B cell (primary cell): ENCODE measurements at regions not wholly inside any gene's neighbourhood (a gene's known extent, or its start where the extent isn't known, plus 50 kb on each side); places are given as distances from the start of the nearest gene placed in this dataset.

Source experiments
- ATAC-seq: fragments of 200-7000 bp; cut with Tn5 transposase; one replicate; pipeline ENCODE4 v1.10.0; 2021; ENCODE audit warnings: low read depth, mild to moderate bottlenecking, moderate number of reproducible peaks, moderate library complexity
- CTCF ChIA-PET: fragments of 350-600 bp; sonication (Branson Sonifier 250); formaldehyde crosslinking; loops from one replicate; lab custom pipeline; 2021; ENCODE audit warnings: antibody characterized with exemption, inconsistent platforms; lab: Charles Lee
- POLR2A ChIA-PET: fragments of 350-600 bp; sonication (Branson Sonifier 250); formaldehyde crosslinking; loops from one replicate; lab custom pipeline; 2021; ENCODE audit warnings: antibody characterized with exemption; lab: Charles Lee
- DNase-seq: peaks from one replicate; pipeline ENCODE4 v3.0.0; 2013
- H2AFZ ChIP-seq: 2 replicates; pipeline ENCODE4 v1.6.1; 2012; ENCODE audit warnings: mild to moderate bottlenecking, low read depth, low read length; ENCODE audit not compliant: insufficient read depth, poor library complexity, severe bottlenecking
- H3K27ac ChIP-seq, 2 donors: 1 replicate in 1 of 2; 2 replicates in 1 of 2; pipeline ENCODE4 v1.5.1; 2012 to 2013; ENCODE audit warnings: low read length in 2 of 2, mild to moderate bottlenecking in 2 of 2, moderate library complexity in 1 of 2
- H3K27me3 ChIP-seq, 4 experiments: fragments of 200-600 bp in 1 of 4; sonication (generic) in 1 of 4; replicated peaks in 1 of 4; 1 replicate in 2 of 4; 2 replicates in 2 of 4; pipeline versions ENCODE4 v1.6.1 to v1.7.0; 2013 to 2016; ENCODE audit warnings: low read length in 3 of 4, mild to moderate bottlenecking in 2 of 4, mixed read lengths in 1 of 4, moderate library complexity in 1 of 4; ENCODE audit not compliant: insufficient read depth in 4 of 4, control insufficient read depth in 3 of 4; ENCODE audit errors: control extremely low read depth in 1 of 4
- H3K36me3 ChIP-seq, 2 experiments: replicated peaks in 1 of 2; 1 replicate in 1 of 2; 2 replicates in 1 of 2; pipeline versions ENCODE4 v1.6.1 to v1.7.1; 2013; ENCODE audit warnings: low read length in 1 of 2; ENCODE audit not compliant: insufficient read depth in 2 of 2, control insufficient read depth in 1 of 2; ENCODE audit errors: control extremely low read depth in 1 of 2, extremely low read depth in 1 of 2
- H3K4me1 ChIP-seq, 2 donors: fragments of 200-600 bp in 1 of 2; sonication (generic) in 1 of 2; 1 replicate in 1 of 2; 2 replicates in 1 of 2; pipeline versions ENCODE4 v1.5.1 to v1.6.1; 2013 to 2017; ENCODE audit warnings: low read length in 2 of 2; ENCODE audit not compliant: control insufficient read depth in 2 of 2, insufficient read depth in 2 of 2
- H3K4me2 ChIP-seq: replicated peaks from 2 replicates; pipeline ENCODE3; 2012; ENCODE audit warnings: mild to moderate bottlenecking, low read depth, low read length; ENCODE audit not compliant: poor library complexity, severe bottlenecking
- H3K4me3 ChIP-seq, 5 experiments: fragments of 200-600 bp in 1 of 5; sonication (generic) in 1 of 5; 1 replicate in 3 of 5; 2 replicates in 2 of 5; pipeline versions ENCODE4 v1.5.1 to v1.7.0; 2011 to 2016; ENCODE audit warnings: low read length in 4 of 5, mild to moderate bottlenecking in 4 of 5, low read depth in 2 of 5, control low read depth in 1 of 5, moderate library complexity in 1 of 5; ENCODE audit not compliant: insufficient read depth in 1 of 5; ENCODE audit errors: control extremely low read depth in 1 of 5, extremely low read depth in 1 of 5
- H3K79me2 ChIP-seq: fragments of 200-600 bp; sonication (generic); one replicate; pipeline ENCODE4 v1.6.0; 2016; ENCODE audit warnings: low read length; ENCODE audit not compliant: control insufficient read depth, insufficient read depth
- H3K9ac ChIP-seq: fragments of 200-600 bp; sonication (generic); 2 replicates; pipeline ENCODE4 v1.6.1; 2017; ENCODE audit warnings: mild to moderate bottlenecking, low read length, moderate library complexity
- H3K9me3 ChIP-seq, 3 donors: one replicate each; pipeline versions ENCODE4 v1.6.1 to v1.7.1; 2013; ENCODE audit warnings: low read length in 2 of 3; ENCODE audit not compliant: control insufficient read depth in 2 of 3, insufficient read depth in 1 of 3; ENCODE audit errors: control extremely low read depth in 1 of 3
- H4K20me1 ChIP-seq: 2 replicates; pipeline ENCODE4 v1.6.0; 2012; ENCODE audit warnings: mild to moderate bottlenecking, low read length; ENCODE audit not compliant: insufficient read depth, control insufficient read depth, poor library complexity, severe bottlenecking
- H3K27ac Mint-ChIP-seq: one replicate; pipeline ENCODE4 v1.8.0; 2021; ENCODE audit warnings: mixed read lengths
- H3K27me3 Mint-ChIP-seq: one replicate; pipeline ENCODE4 v1.8.0; 2021; ENCODE audit warnings: mixed read lengths
- H3K4me1 Mint-ChIP-seq: one replicate; pipeline ENCODE4 v1.8.0; 2021; ENCODE audit warnings: mixed read lengths
- H3K4me3 Mint-ChIP-seq: one replicate; pipeline ENCODE4 v1.8.0; 2021; ENCODE audit warnings: mixed read lengths
- H3K9me3 Mint-ChIP-seq: one replicate; pipeline ENCODE4 v1.8.0; 2022; ENCODE audit warnings: mixed read lengths; ENCODE audit not compliant: insufficient read depth
- CTCF ChIP-seq: fragments of 200-600 bp; IDR thresholded peaks from one replicate; pipeline ENCODE4 v1.8.0; 2022; ENCODE audit warnings: antibody characterized with exemption, mild to moderate bottlenecking
- EZH2 ChIP-seq: IDR thresholded peaks from 2 replicates; pipeline ENCODE4 v1.6.1; 2012; ENCODE audit warnings: borderline replicate concordance, low read depth, mild to moderate bottlenecking, moderate library complexity, low read length; ENCODE audit not compliant: insufficient read depth, poor library complexity, severe bottlenecking
- WGBS: methylation state at CpG from one replicate; pipeline ENCODE4 v1.1.5; 2013; ENCODE audit warnings: missing lambda C conversion rate; ENCODE audit not compliant: insufficient coverage; 5-methylcytosine and 5-hydroxymethylcytosine counted together
- intact Hi-C: fragments of 100-400 bp; cut with micrococcal nuclease; formaldehyde crosslinking; loops from one replicate; pipeline ENCODE4 v1.10.0; 2022

- POLR2A ChIA-PET = no interaction called here
- ATAC-seq = no peak
- no peak overlapping the region for H3K4me3 ChIP-seq
Measured at GRCh38 chr1:165039996-165040395, 316.5 kb downstream of the LMX1A start.

DNA sequence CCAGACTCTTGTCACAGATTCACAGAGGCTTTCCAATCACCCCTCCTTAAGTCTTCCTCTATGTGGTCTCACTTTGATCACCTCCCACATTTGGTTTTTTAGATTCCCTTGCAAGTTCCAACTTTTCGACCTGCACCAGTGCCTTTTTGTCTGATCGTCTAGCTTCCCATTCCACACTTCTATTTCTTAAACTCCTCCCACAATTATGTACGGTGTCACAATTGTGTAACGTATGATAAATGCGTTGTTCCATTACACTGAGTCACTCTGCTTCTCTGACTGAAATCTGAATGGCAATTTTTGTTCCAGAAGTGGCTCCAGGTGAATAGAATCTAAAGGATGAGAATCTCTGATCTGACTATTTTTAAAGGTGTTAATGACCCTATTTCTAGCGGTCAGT lies 320.1 kb downstream of the LMX1A start:
- Histone ChIP-seq H3K79me2 (no peaks in the 10 kb centered on the region), H3K27ac (no peak overlapping the region), H4K20me1 (no peaks in the 10 kb centered on the region), H2AFZ (no peak overlapping the region), H3K4me1 (no peaks in the 10 kb centered on the region), H3K27me3 (no peaks in the 10 kb centered on the region), H3K9me3 (no peaks in the 10 kb centered on the region), H3K9ac (no peak overlapping the region), H3K4me2 (no peak overlapping the region), H3K36me3 (no peaks in the 10 kb centered on the region), H3K4me3 (no peak overlapping the region)
- Mint-ChIP-seq H3K27me3 (no peaks in the 10 kb centered on the region), H3K4me3 (no peak overlapping the region), H3K4me1 (no peaks in the 10 kb centered on the region), H3K9me3 (no peaks in the 10 kb centered on the region), H3K27ac (no peak overlapping the region)
- ATAC-seq (no peak), DNase-seq (no peak)
- intact Hi-C loops = no loop called here
- WGBS = 95% methylated on average over 5 of the region's 6 CpGs
- ChIA-PET POLR2A (no interaction called here), CTCF (no interaction called here)
- TF ChIP-seq CTCF = no peak
- no peak for TF ChIP-seq EZH2

More at GRCh38 chr1:165039996-165040395, 316.5 kb downstream of the LMX1A start:
- DNase-seq = no peak
- intact Hi-C loops = no loop called here
- CTCF ChIA-PET = no interaction called here
- no peak overlapping the region for H3K27ac ChIP-seq
- H3K79me2 ChIP-seq = no peaks in the 10 kb centered on the region
- no peaks in the 10 kb centered on the region for H3K27me3 ChIP-seq
- H3K9me3 ChIP-seq = no peaks in the 10 kb centered on the region
- no peaks in the 10 kb centered on the region for H4K20me1 ChIP-seq
- TF ChIP-seq EZH2 = no peak
- no peak for TF ChIP-seq CTCF
- H3K4me1 ChIP-seq = no peaks in the 10 kb centered on the region
- no peaks in the 10 kb centered on the region for H3K36me3 ChIP-seq
- WGBS = no CpG with 5 or more reads among the region's 3 CpGs
- Mint-ChIP-seq H3K9me3 (no peaks in the 10 kb centered on the region), H3K27me3 (no peaks in the 10 kb centered on the region), H3K4me3 (no peak overlapping the region), H3K4me1 (no peaks in the 10 kb centered on the region), H3K27ac (no peak overlapping the region)
- no peak overlapping the region for H3K4me2 ChIP-seq
- H2AFZ ChIP-seq = no peak overlapping the region
- H3K9ac ChIP-seq = no peak overlapping the region
